Calu3 (cell line): ENCODE measurements at regions not wholly inside any gene's neighbourhood (a gene's known extent, or its start where the extent isn't known, plus 50 kb on each side); places are given as distances from the start of the nearest gene placed in this dataset.

Source experiments
- BruUV-seq: library from RNA; stranded (reverse); fragments of 400-500 nt; replicated peaks from 2 replicates; lab custom pipeline; 2021; lab: Mats Ljungman, UMichigan
- CTCF ChIA-PET: fragments of 300-600 bp; sonication (Branson Sonifier 250); formaldehyde crosslinking; loops from one replicate; lab custom pipeline; 2022; ENCODE audit warnings: antibody characterized with exemption; lab: Charles Lee
- DNase-seq: peaks from one replicate; pipeline ENCODE4 v3.0.0; 2022
- H3K27ac Mint-ChIP-seq: one replicate; pipeline ENCODE4 v1.8.0; 2022; ENCODE audit warnings: mixed read lengths; ENCODE audit not compliant: unreplicated experiment
- H3K27me3 Mint-ChIP-seq: one replicate; pipeline ENCODE4 v1.8.0; 2022; ENCODE audit warnings: mixed read lengths; ENCODE audit not compliant: unreplicated experiment
- H3K36me3 Mint-ChIP-seq: one replicate; pipeline ENCODE4 v1.8.0; 2022; ENCODE audit warnings: mild to moderate bottlenecking, moderate library complexity, mixed read lengths; ENCODE audit not compliant: insufficient read depth, unreplicated experiment
- H3K4me1 Mint-ChIP-seq: one replicate; pipeline ENCODE4 v1.8.0; 2022; ENCODE audit warnings: mild to moderate bottlenecking, low read depth, mixed read lengths; ENCODE audit not compliant: unreplicated experiment
- H3K4me3 Mint-ChIP-seq: one replicate; pipeline ENCODE4 v1.8.0; 2022; ENCODE audit warnings: mild to moderate bottlenecking, low read depth, moderate library complexity, mixed read lengths; ENCODE audit not compliant: unreplicated experiment
- H3K9me3 Mint-ChIP-seq: one replicate; pipeline ENCODE4 v1.8.0; 2022; ENCODE audit warnings: low read depth, mixed read lengths; ENCODE audit not compliant: unreplicated experiment
- CTCF ChIP-seq: fragments of 200-600 bp; IDR thresholded peaks from one replicate; pipeline ENCODE4 v1.8.0; 2022; ENCODE audit warnings: antibody characterized with exemption; ENCODE audit not compliant: unreplicated experiment
- intact Hi-C: fragments of 100-400 bp; cut with micrococcal nuclease; formaldehyde crosslinking; loops from one replicate; pipeline ENCODE4 v1.10.0; 2022; ENCODE audit not compliant: unreplicated experiment

- intact Hi-C loops, result no loop called here
- no peak for DNase-seq
- peaks cover 14% of the 10 kb centered on the region for H3K27me3 Mint-ChIP-seq
- CTCF ChIA-PET, result interaction anchor here (0.6 to 0.9 kb wide), 2 partner anchors 12 to 70 kb away, joined by 3 read pairs; no protein-coding TSS in a partner anchor
- BruUV-seq, result no TSS peak
- H3K9me3 Mint-ChIP-seq, result no peaks in the 10 kb centered on the region
- H3K36me3 Mint-ChIP-seq, result no peaks in the 10 kb centered on the region
- H3K4me1 Mint-ChIP-seq, result no peaks in the 10 kb centered on the region
- no peak overlapping the region for H3K4me3 Mint-ChIP-seq
- TF ChIP-seq CTCF, result no peak
- H3K27ac Mint-ChIP-seq, result no peak overlapping the region
Measured at GRCh38 chr5:77869116-77869798, 93.1 kb upstream of the TBCA start.

- Mint-ChIP-seq H3K36me3 (no peaks in the 10 kb centered on the region), H3K27me3 (peaks cover 11% of the 10 kb centered on the region), H3K4me1 (no peaks in the 10 kb centered on the region), H3K27ac (no peak overlapping the region), H3K4me3 (no peak overlapping the region), H3K9me3 (no peaks in the 10 kb centered on the region)
- DNase-seq, result no peak
- intact Hi-C loops, result no loop called here
- BruUV-seq, result no TSS peak
- no peak for TF ChIP-seq CTCF
- CTCF ChIA-PET, result no interaction called here
Measured at GRCh38 chr5:77867914-77868313, 91.8 kb upstream of the TBCA start.

- H3K4me1 Mint-ChIP-seq, result no peaks in the 10 kb centered on the region
- BruUV-seq, result no TSS peak
- intact Hi-C loops, result no loop called here
- H3K4me3 Mint-ChIP-seq, result no peak overlapping the region
- H3K27me3 Mint-ChIP-seq, result peaks cover 15% of the 10 kb centered on the region
- TF ChIP-seq CTCF, result no peak
- no peak overlapping the region for H3K27ac Mint-ChIP-seq
- H3K36me3 Mint-ChIP-seq, result no peaks in the 10 kb centered on the region
- H3K9me3 Mint-ChIP-seq, result no peaks in the 10 kb centered on the region
- DNase-seq, result no peak
- CTCF ChIA-PET, result no interaction called here
Measured at GRCh38 chr5:77867194-77867691, 91.1 kb upstream of the TBCA start.

DNA sequence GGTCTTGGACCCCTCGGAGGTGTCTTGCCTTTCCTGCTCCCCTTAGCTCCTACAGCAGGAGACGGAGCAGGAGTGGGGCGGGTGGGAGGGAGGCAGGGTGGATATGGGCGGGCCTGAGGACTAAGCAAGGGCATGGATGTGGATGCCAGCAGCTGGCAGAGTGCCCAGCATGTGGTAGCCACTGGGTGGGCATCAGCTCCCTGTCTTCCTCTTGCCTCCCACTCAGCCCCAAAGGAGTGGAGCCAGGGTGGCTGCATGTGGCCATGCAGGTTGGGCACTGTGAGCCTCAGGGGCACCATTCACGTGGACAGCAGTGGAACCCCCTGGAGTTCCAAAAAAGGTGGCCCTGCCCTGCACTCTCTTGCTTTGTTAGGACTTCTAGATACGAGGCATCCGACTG lies 90.1 kb upstream of the TBCA start:
- H3K9me3 Mint-ChIP-seq, result no peaks in the 10 kb centered on the region
- CTCF ChIA-PET, result no interaction called here
- no TSS peak for BruUV-seq

More for the DNA sequence above, 90.1 kb upstream of the TBCA start:
- Mint-ChIP-seq H3K36me3 (no peaks in the 10 kb centered on the region), H3K4me1 (no peaks in the 10 kb centered on the region), H3K27ac (no peak overlapping the region), H3K27me3 (peaks cover 25% of the 10 kb centered on the region), H3K4me3 (no peak overlapping the region)
- DNase-seq, result no peak
- no peak for TF ChIP-seq CTCF
- intact Hi-C loops, result no loop called here
